Keratinocyte (primary cell): ENCODE measurements at regions not wholly inside any gene's neighbourhood (a gene's known extent, or its start where the extent isn't known, plus 50 kb on each side); places are given as distances from the start of the nearest gene placed in this dataset.

Experiments
- DNase-seq: peaks from one replicate; pipeline ENCODE4 v3.0.0-alpha.2; 2011; ENCODE audit warnings: low read depth, missing footprints, low spot score
- FAIRE-seq: peaks from 2 replicates; lab custom pipeline; 2011; peaks lifted over from hg19 to GRCh38; lab: Jason Lieb, UNC
- H2AFZ ChIP-seq: 2 replicates; pipeline ENCODE4 v1.6.0; 2012; ENCODE audit warnings: low read length, control low read depth, inconsistent platforms; ENCODE audit not compliant: control insufficient read depth
- H3K27ac ChIP-seq: 2 replicates; pipeline ENCODE4 v1.5.1; 2011; ENCODE audit warnings: low read length; ENCODE audit not compliant: control insufficient read depth, insufficient read depth
- H3K27me3 ChIP-seq: 3 replicates; pipeline ENCODE4 v1.6.0; 2011; ENCODE audit warnings: low read length; ENCODE audit not compliant: control insufficient read depth, insufficient read depth; ENCODE audit errors: extremely low read depth
- H3K36me3 ChIP-seq, 2 experiments: 2 replicates in 1 of 2; 3 replicates in 1 of 2; pipeline ENCODE4 v1.5.1; 2011; ENCODE audit warnings: low read length in 2 of 2, mild to moderate bottlenecking in 1 of 2; ENCODE audit not compliant: control insufficient read depth in 2 of 2, insufficient read depth in 2 of 2; ENCODE audit errors: extremely low read depth in 1 of 2
- H3K4me1 ChIP-seq: 3 replicates; pipeline ENCODE4 v1.5.1; 2011; ENCODE audit warnings: low read length; ENCODE audit not compliant: control insufficient read depth, insufficient read depth; ENCODE audit errors: extremely low read depth
- H3K4me2 ChIP-seq: 3 replicates; pipeline ENCODE4 v1.6.0; 2011; ENCODE audit warnings: low read depth, low read length; ENCODE audit not compliant: control insufficient read depth, insufficient read depth; ENCODE audit errors: extremely low read depth
- H3K4me3 ChIP-seq, 3 experiments: fragments of 200-600 bp in 1 of 3; sonication (generic) in 1 of 3; 2 replicates in 2 of 3; 3 replicates in 1 of 3; pipeline ENCODE4 v1.5.1; 2011 to 2016; ENCODE audit warnings: low read length in 3 of 3, mild to moderate bottlenecking in 3 of 3, control low read depth in 2 of 3, inconsistent platforms in 1 of 3, low read depth in 1 of 3, mixed read lengths in 1 of 3, mixed run types in 1 of 3, moderate library complexity in 1 of 3; ENCODE audit not compliant: control insufficient read depth in 2 of 3, insufficient read depth in 2 of 3; ENCODE audit errors: extremely low read depth in 1 of 3
- H3K79me2 ChIP-seq: 2 replicates; pipeline ENCODE4 v1.6.0; 2012; ENCODE audit warnings: low read length; ENCODE audit not compliant: control insufficient read depth, insufficient read depth
- H3K9ac ChIP-seq: 3 replicates; pipeline ENCODE4 v1.6.0; 2011; ENCODE audit warnings: low read length; ENCODE audit not compliant: control insufficient read depth, insufficient read depth; ENCODE audit errors: extremely low read depth
- H3K9me1 ChIP-seq: 3 replicates; pipeline ENCODE4 v1.6.0; 2011; ENCODE audit warnings: low read length; ENCODE audit not compliant: control insufficient read depth, insufficient read depth; ENCODE audit errors: extremely low read depth
- H3K9me3 ChIP-seq: 2 replicates; pipeline ENCODE4 v1.5.1; 2012; ENCODE audit warnings: low read depth, low read length; ENCODE audit not compliant: control insufficient read depth
- H4K20me1 ChIP-seq: 3 replicates; pipeline ENCODE4 v1.6.0; 2011; ENCODE audit warnings: low read length; ENCODE audit not compliant: control insufficient read depth, insufficient read depth; ENCODE audit errors: extremely low read depth
- EZH2 ChIP-seq: IDR thresholded peaks from one replicate; pipeline ENCODE4 v1.6.1; 2012; ENCODE audit warnings: inconsistent platforms, mild to moderate bottlenecking, low read length, moderate library complexity
- dilution Hi-C: fragments of 300-500 bp; cut with MboI; formaldehyde crosslinking; loops from one replicate; pipeline ENCODE4 v1.7.0; 2020; ENCODE audit warnings: low sequenced_read_pairs; ENCODE audit not compliant: extremely low pct_ligation_motif_present
- TF ChIP-seq, protein P1 (sequence below), 3 experiments: IDR thresholded peaks in 1 of 3; conservative IDR thresholded peaks in 1 of 3; optimal IDR thresholded peaks in 1 of 3; 2 replicates in 2 of 3; 3 replicates in 1 of 3; pipeline versions ENCODE3 to v1.5.1; 2011; ENCODE audit warnings: low read length in 3 of 3, mild to moderate bottlenecking in 3 of 3, moderate library complexity in 2 of 3, control low read depth in 1 of 3, inconsistent platforms in 1 of 3; ENCODE audit not compliant: insufficient read depth in 2 of 3; ENCODE audit errors: extremely low read depth in 1 of 3

GRCh38 chr4:135601351-135601750, 1399.8 kb upstream of the PABPC4L start:
- DNase-seq, result no peak
- no peak overlapping the region for H3K9ac ChIP-seq
- H3K4me1 ChIP-seq, result no peaks in the 10 kb centered on the region
- TF ChIP-seq, protein P1, sequence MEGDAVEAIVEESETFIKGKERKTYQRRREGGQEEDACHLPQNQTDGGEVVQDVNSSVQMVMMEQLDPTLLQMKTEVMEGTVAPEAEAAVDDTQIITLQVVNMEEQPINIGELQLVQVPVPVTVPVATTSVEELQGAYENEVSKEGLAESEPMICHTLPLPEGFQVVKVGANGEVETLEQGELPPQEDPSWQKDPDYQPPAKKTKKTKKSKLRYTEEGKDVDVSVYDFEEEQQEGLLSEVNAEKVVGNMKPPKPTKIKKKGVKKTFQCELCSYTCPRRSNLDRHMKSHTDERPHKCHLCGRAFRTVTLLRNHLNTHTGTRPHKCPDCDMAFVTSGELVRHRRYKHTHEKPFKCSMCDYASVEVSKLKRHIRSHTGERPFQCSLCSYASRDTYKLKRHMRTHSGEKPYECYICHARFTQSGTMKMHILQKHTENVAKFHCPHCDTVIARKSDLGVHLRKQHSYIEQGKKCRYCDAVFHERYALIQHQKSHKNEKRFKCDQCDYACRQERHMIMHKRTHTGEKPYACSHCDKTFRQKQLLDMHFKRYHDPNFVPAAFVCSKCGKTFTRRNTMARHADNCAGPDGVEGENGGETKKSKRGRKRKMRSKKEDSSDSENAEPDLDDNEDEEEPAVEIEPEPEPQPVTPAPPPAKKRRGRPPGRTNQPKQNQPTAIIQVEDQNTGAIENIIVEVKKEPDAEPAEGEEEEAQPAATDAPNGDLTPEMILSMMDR (optimal IDR thresholded peaks at IDR 0.05 in 1 of 3, IDR thresholded peaks at IDR 0.05 in 1 of 3, conservative IDR thresholded peaks at IDR 0.05 in 1 of 3; ENCODE audit: extremely low read depth in 1 of 3, insufficient read depth in 2 of 3, low read length in 3 of 3), result no peak
- no peak for TF ChIP-seq EZH2
- H3K36me3 ChIP-seq, result no peaks in the 10 kb centered on the region
- H3K27ac ChIP-seq, result no peak overlapping the region
- no peaks in the 10 kb centered on the region for H3K79me2 ChIP-seq
- no peaks in the 10 kb centered on the region for H3K9me1 ChIP-seq
- H3K9me3 ChIP-seq, result no peaks in the 10 kb centered on the region
- H3K27me3 ChIP-seq, result no peaks in the 10 kb centered on the region
- no peak for FAIRE-seq
- H2AFZ ChIP-seq, result no peak overlapping the region
- no peak overlapping the region for H3K4me2 ChIP-seq
- H4K20me1 ChIP-seq, result no peaks in the 10 kb centered on the region
- dilution Hi-C loops, result no loop called here
- no peak overlapping the region for H3K4me3 ChIP-seq

DNA sequence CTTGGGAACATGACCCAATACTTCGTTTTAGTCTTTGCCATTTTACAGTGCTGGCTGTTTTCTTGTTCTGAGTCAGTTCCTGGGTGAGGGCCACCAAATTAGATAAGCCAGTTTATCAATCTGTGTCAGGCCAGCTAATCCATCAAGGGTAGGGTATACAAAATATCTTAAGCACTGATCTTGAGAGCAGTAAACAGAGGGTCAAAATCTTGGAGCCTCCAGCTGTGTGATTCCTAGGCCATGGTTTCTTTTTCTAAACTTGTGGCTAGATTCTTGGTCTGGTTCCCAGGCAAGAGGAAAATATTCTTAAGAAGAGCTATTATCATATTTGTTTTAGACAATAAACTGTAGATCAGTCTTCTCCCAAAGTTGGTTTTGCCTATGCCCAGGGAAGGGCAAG, 1396.6 kb upstream of the PABPC4L start:
- dilution Hi-C loops, result no loop called here

More for the DNA sequence above, 1396.6 kb upstream of the PABPC4L start:
- Histone ChIP-seq H3K4me3 (no peak overlapping the region), H3K9me3 (no peaks in the 10 kb centered on the region), H3K27me3 (no peaks in the 10 kb centered on the region), H4K20me1 (no peaks in the 10 kb centered on the region), H3K36me3 (no peaks in the 10 kb centered on the region), H3K79me2 (no peaks in the 10 kb centered on the region), H3K4me1 (no peaks in the 10 kb centered on the region), H3K9ac (no peak overlapping the region), H3K4me2 (no peak overlapping the region), H2AFZ (no peak overlapping the region), H3K9me1 (no peaks in the 10 kb centered on the region), H3K27ac (no peak overlapping the region)
- FAIRE-seq, result no peak
- TF ChIP-seq, protein P1 (optimal IDR thresholded peaks at IDR 0.05 in 1 of 3, IDR thresholded peaks at IDR 0.05 in 1 of 3, conservative IDR thresholded peaks at IDR 0.05 in 1 of 3; ENCODE audit: extremely low read depth in 1 of 3, insufficient read depth in 2 of 3, low read length in 3 of 3), result no peak
- TF ChIP-seq EZH2, result no peak
- DNase-seq, result no peak
